MM.1S (cell line): ENCODE measurements at regions not wholly inside any gene's neighbourhood (a gene's known extent, or its start where the extent isn't known, plus 50 kb on each side); places are given as distances from the start of the nearest gene placed in this dataset.

ENCODE experiments used
- CTCF ChIP-seq: fragments of 300-600 bp; sonication (generic); IDR thresholded peaks from 2 replicates; pipeline ENCODE4 v1.5.1; 2016; ENCODE audit warnings: antibody characterized with exemption, low read length, mixed read lengths
- EZH2 ChIP-seq: fragments of 300-600 bp; sonication (generic); optimal IDR thresholded peaks from 2 replicates; pipeline ENCODE3; 2017; ENCODE audit warnings: low read depth, mild to moderate bottlenecking, antibody characterized with exemption, low read length, mixed read lengths

GRCh38 chr6:138648127-138648526, 125.4 kb upstream of the CCDC28A start:
- TF ChIP-seq EZH2 (no peak), CTCF (no peak)
